Neural progenitor cell (in vitro differentiated cells): ENCODE measurements at regions not wholly inside any gene's neighbourhood (a gene's known extent, or its start where the extent isn't known, plus 50 kb on each side); places are given as distances from the start of the nearest gene placed in this dataset.

Source experiments
- DNase-seq: peaks from one replicate; pipeline ENCODE4 v3.0.0-alpha.2; 2016; ENCODE audit warnings: low spot score
- H2AFZ ChIP-seq: fragments of 200-600 bp; sonication (generic); replicated peaks from 2 replicates; pipeline ENCODE4 v1.6.1; 2016; ENCODE audit warnings: antibody characterized with exemption
- H3F3A ChIP-seq: fragments of 200-600 bp; sonication (generic); 2 replicates; pipeline ENCODE4 v1.6.1; 2016; ENCODE audit warnings: antibody characterized with exemption, low read depth
- H3K27ac ChIP-seq: fragments of 200-600 bp; sonication (generic); 2 replicates; pipeline ENCODE4 v1.5.1; 2016; ENCODE audit warnings: mild to moderate bottlenecking
- H3K27me3 ChIP-seq: fragments of 200-600 bp; sonication (generic); 2 replicates; pipeline ENCODE4 v1.6.1; 2016; ENCODE audit warnings: mild to moderate bottlenecking, moderate library complexity
- H3K36me3 ChIP-seq: fragments of 200-600 bp; sonication (generic); 2 replicates; pipeline ENCODE4 v1.5.1; 2016
- H3K4me1 ChIP-seq: fragments of 200-600 bp; sonication (generic); 2 replicates; pipeline ENCODE4 v1.6.1; 2016; ENCODE audit warnings: mixed run types
- H3K4me2 ChIP-seq: fragments of 200-600 bp; sonication (generic); 2 replicates; pipeline ENCODE4 v1.6.1; 2016
- H3K4me3 ChIP-seq: fragments of 200-600 bp; sonication (generic); 2 replicates; pipeline ENCODE4 v1.5.1; 2016
- H3K79me2 ChIP-seq: fragments of 200-600 bp; sonication (generic); 2 replicates; pipeline ENCODE4 v1.6.1; 2016; ENCODE audit warnings: low read depth
- H3K9ac ChIP-seq: fragments of 200-600 bp; sonication (generic); 2 replicates; pipeline ENCODE4 v1.6.1; 2016
- H3K9me3 ChIP-seq: fragments of 200-600 bp; sonication (generic); 2 replicates; pipeline ENCODE4 v1.5.1; 2016; ENCODE audit warnings: low read depth
- H4K20me1 ChIP-seq: fragments of 200-600 bp; sonication (generic); 2 replicates; pipeline ENCODE4 v1.6.1; 2016; ENCODE audit warnings: low read depth
- H3K27ac Mint-ChIP-seq: 3 replicates; pipeline ENCODE4 v1.8.0; 2021; ENCODE audit warnings: mixed read lengths
- H3K27me3 Mint-ChIP-seq: 2 replicates; pipeline ENCODE4 v1.8.0; 2022; ENCODE audit warnings: low read depth, mild to moderate bottlenecking, inconsistent platforms, moderate library complexity, mixed read lengths; ENCODE audit not compliant: insufficient read depth
- H3K36me3 Mint-ChIP-seq: 3 replicates; pipeline ENCODE4 v1.8.0; 2021; ENCODE audit warnings: mixed read lengths
- H3K4me1 Mint-ChIP-seq: 3 replicates; pipeline ENCODE4 v1.8.0; 2021; ENCODE audit warnings: mixed read lengths
- H3K4me3 Mint-ChIP-seq: 3 replicates; pipeline ENCODE4 v1.8.0; 2021; ENCODE audit warnings: mild to moderate bottlenecking, moderate library complexity, mixed read lengths
- H3K9me3 Mint-ChIP-seq: 3 replicates; pipeline ENCODE4 v1.8.0; 2020; ENCODE audit warnings: mixed read lengths
- CTCF ChIP-seq: fragments of 200-600 bp; sonication (generic); IDR thresholded peaks from 2 replicates; pipeline ENCODE4 v1.5.1; 2017; ENCODE audit warnings: antibody characterized with exemption, mild to moderate bottlenecking
- EZH2 ChIP-seq: fragments of 200-600 bp; sonication (generic); IDR thresholded peaks from 2 replicates; pipeline ENCODE4 v1.6.1; 2017; ENCODE audit warnings: antibody characterized with exemption, mild to moderate bottlenecking, moderate library complexity
- EZH2phosphoT487 ChIP-seq: fragments of 200-600 bp; sonication (generic); IDR thresholded peaks from 2 replicates; pipeline ENCODE4 v1.6.1; 2017; ENCODE audit warnings: antibody characterized with exemption

DNA sequence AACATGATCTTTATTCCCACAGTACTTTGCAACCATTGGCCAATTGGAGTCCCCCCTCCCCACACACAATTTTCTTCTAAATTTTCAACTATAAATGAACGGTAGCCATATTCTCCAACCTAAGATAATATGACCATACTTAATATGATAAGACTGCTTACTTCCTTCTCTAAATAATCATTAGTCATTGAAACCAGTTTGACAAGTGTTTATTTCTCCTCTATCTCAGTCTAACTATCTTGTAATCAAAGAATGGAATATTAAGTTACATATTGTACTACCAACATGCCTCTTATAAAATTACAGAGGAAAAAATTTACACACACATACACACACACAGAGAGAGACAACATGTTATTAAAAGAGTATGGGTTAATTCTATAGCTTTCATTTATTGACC is 567.4 kb upstream of the TMPRSS15 start:
- Histone ChIP-seq H3K79me2 (no peaks in the 10 kb centered on the region), H3K27me3 (no peaks in the 10 kb centered on the region), H2AFZ (no peak overlapping the region), H3K9me3 (no peaks in the 10 kb centered on the region), H4K20me1 (no peaks in the 10 kb centered on the region), H3K36me3 (no peaks in the 10 kb centered on the region), H3K27ac (no peak overlapping the region), H3K9ac (no peak overlapping the region), H3K4me3 (no peak overlapping the region), H3K4me1 (peaks cover 9% of the 10 kb centered on the region), H3K4me2 (no peak overlapping the region), H3F3A (no peaks in the 10 kb centered on the region)
- H3K36me3 Mint-ChIP-seq: no peaks in the 10 kb centered on the region
- no peak overlapping the region for H3K4me3 Mint-ChIP-seq
- peaks cover 7% of the 10 kb centered on the region for H3K27me3 Mint-ChIP-seq
- no peak overlapping the region for H3K27ac Mint-ChIP-seq
- DNase-seq: no peak
- peaks cover 6% of the 10 kb centered on the region for H3K9me3 Mint-ChIP-seq
- TF ChIP-seq EZH2: no peak
- TF ChIP-seq CTCF: no peak
- TF ChIP-seq EZH2phosphoT487: no peak
- H3K4me1 Mint-ChIP-seq: no peaks in the 10 kb centered on the region

DNA sequence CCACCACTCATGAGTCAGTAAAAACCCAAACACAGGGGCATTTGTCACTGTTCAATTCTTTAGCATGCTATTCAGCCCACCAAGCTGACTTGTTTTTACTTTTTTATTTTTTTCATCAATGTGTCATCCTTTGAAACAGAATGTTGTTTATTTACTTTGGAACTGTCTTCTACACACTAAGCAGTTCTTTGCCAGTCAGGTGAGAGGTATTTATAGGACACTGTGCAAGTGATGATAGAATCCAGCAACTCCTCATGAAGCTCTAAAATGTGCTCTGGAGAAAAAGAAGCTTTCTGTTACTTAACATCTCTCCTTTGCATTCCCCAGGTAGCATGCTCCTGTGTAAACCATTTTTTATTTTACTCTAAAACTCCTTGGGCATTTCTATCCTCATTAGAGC is 582.0 kb upstream of the TMPRSS15 start:
- no peak overlapping the region for H3K27ac Mint-ChIP-seq
- H3F3A ChIP-seq: no peaks in the 10 kb centered on the region

GRCh38 chr21:18986197-18986596 is 582.6 kb upstream of the TMPRSS15 start:
- no peaks in the 10 kb centered on the region for H3F3A ChIP-seq
- no peak overlapping the region for H3K4me3 Mint-ChIP-seq
- no peaks in the 10 kb centered on the region for H3K36me3 ChIP-seq
- H3K79me2 ChIP-seq: no peaks in the 10 kb centered on the region
- H3K27me3 Mint-ChIP-seq: peaks cover 4% of the 10 kb centered on the region
- DNase-seq: no peak
- no peak overlapping the region for H3K27ac ChIP-seq
- no peak overlapping the region for H3K27ac Mint-ChIP-seq
- H3K9ac ChIP-seq: no peak overlapping the region
- no peak overlapping the region for H2AFZ ChIP-seq
- H4K20me1 ChIP-seq: no peaks in the 10 kb centered on the region
- no peak overlapping the region for H3K4me2 ChIP-seq
- H3K4me1 Mint-ChIP-seq: no peaks in the 10 kb centered on the region
- H3K4me3 ChIP-seq: no peak overlapping the region
- peaks cover 2% of the 10 kb centered on the region for H3K9me3 Mint-ChIP-seq
- H3K27me3 ChIP-seq: no peaks in the 10 kb centered on the region
- no peaks in the 10 kb centered on the region for H3K4me1 ChIP-seq
- TF ChIP-seq EZH2phosphoT487 (no peak), CTCF (no peak), EZH2 (no peak)
- H3K36me3 Mint-ChIP-seq: no peaks in the 10 kb centered on the region
- H3K9me3 ChIP-seq: no peaks in the 10 kb centered on the region

More for the DNA sequence above, 582.0 kb upstream of the TMPRSS15 start:
- H3K9me3 ChIP-seq: no peaks in the 10 kb centered on the region
- no peak overlapping the region for H3K4me2 ChIP-seq
- no peak overlapping the region for H3K27ac ChIP-seq
- DNase-seq: no peak
- H3K36me3 ChIP-seq: no peaks in the 10 kb centered on the region
- H3K9me3 Mint-ChIP-seq: peaks cover 2% of the 10 kb centered on the region
- H3K36me3 Mint-ChIP-seq: no peaks in the 10 kb centered on the region
- peaks cover 4% of the 10 kb centered on the region for H3K27me3 Mint-ChIP-seq
- no peaks in the 10 kb centered on the region for H4K20me1 ChIP-seq
- H3K79me2 ChIP-seq: no peaks in the 10 kb centered on the region
- H3K9ac ChIP-seq: no peak overlapping the region
- no peak for TF ChIP-seq CTCF
- TF ChIP-seq EZH2: no peak
- TF ChIP-seq EZH2phosphoT487: no peak
- no peak overlapping the region for H2AFZ ChIP-seq
- H3K4me1 ChIP-seq: no peaks in the 10 kb centered on the region
- no peaks in the 10 kb centered on the region for H3K4me1 Mint-ChIP-seq
- no peak overlapping the region for H3K4me3 Mint-ChIP-seq
- H3K4me3 ChIP-seq: no peak overlapping the region
- no peaks in the 10 kb centered on the region for H3K27me3 ChIP-seq
